GM12891 (cell line): ENCODE measurements at regions not wholly inside any gene's neighbourhood (a gene's known extent, or its start where the extent isn't known, plus 50 kb on each side); places are given as distances from the start of the nearest gene placed in this dataset.

Experiments
- DNase-seq: peaks from one replicate; pipeline ENCODE4 v3.0.0; 2011; ENCODE audit warnings: low spot score; ENCODE audit not compliant: insufficient read length
- FAIRE-seq: peaks from 2 replicates; lab custom pipeline; 2011; peaks lifted over from hg19 to GRCh38; lab: Jason Lieb, UNC
- PAX5 ChIP-seq: IDR thresholded peaks from 2 replicates; pipeline ENCODE4 v1.6.1; 2011; ENCODE audit warnings: low read length, moderate library complexity, mild to moderate bottlenecking; ENCODE audit not compliant: insufficient read depth, severe bottlenecking
- POLR2A ChIP-seq: IDR thresholded peaks from 2 replicates; pipeline ENCODE4 v1.6.1; 2011; ENCODE audit warnings: low read depth, low read length, control low read depth
- POLR2AphosphoS5 ChIP-seq: IDR thresholded peaks from 2 replicates; pipeline ENCODE4 v1.6.1; 2011; ENCODE audit warnings: low read depth, low read length, control low read depth
- POU2F2 ChIP-seq: IDR thresholded peaks from 2 replicates; pipeline ENCODE4 v1.6.1; 2011; ENCODE audit warnings: low read depth, mild to moderate bottlenecking, control low read depth, low read length, moderate library complexity
- SPI1 ChIP-seq: IDR thresholded peaks from 2 replicates; pipeline ENCODE4 v1.6.1; 2011; ENCODE audit warnings: low read depth, low read length, control low read depth
- TAF1 ChIP-seq: IDR thresholded peaks from 2 replicates; pipeline ENCODE4 v1.6.1; 2011; ENCODE audit warnings: low read depth, low read length, control low read depth

- DNase-seq (no peak), FAIRE-seq (no peak)
- TF ChIP-seq POLR2A = no peak
- TF ChIP-seq POLR2AphosphoS5 = no peak
- no peak for TF ChIP-seq TAF1
- TF ChIP-seq SPI1 = no peak
- TF ChIP-seq PAX5 = no peak
- no peak for TF ChIP-seq POU2F2
These were observed 762.3 kb downstream of the GALC start for GRCh38 chr14:87230726-87231125.

DNA sequence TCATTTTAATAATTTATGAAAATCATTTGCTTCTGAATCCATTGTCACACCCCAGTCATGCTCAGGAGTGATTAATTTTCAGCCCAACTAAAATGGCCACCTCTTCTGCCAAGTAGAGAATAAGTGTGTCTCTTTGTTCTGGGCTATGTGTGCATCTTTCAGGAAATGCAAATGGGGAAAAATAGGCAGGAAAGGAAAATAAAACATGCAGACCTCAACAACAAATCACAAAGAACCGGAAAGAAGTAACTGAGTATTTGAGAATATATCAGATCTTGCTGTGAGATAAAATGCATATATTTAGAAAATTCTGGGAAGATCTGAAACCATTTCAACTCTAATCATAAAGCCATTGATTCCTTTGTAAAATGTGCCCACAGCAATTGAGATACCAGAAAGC is 763.9 kb downstream of the GALC start:
- DNase-seq (no peak), FAIRE-seq (no peak)
- TF ChIP-seq TAF1 = no peak
- no peak for TF ChIP-seq SPI1
- no peak for TF ChIP-seq POLR2A

DNA sequence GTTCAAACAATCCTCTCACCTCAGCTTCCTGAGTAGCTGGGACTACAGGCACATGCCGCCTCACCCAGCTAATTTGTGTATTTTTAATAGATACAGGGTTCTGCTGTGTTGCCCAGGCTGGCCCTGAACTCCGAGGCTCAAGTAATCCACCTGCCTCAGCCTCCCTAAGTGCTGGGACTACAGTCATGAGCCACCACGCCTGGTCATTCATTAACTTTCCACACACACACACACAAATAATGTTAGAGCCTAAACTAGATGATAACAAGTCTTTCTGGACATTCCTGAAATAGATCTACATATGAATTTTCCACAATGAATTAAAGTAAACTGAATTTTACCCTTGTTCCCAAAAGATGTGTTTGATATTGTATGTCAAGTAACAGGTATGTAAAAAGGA is 776.0 kb downstream of the GALC start:
- DNase-seq (no peak), FAIRE-seq (no peak)

DNA sequence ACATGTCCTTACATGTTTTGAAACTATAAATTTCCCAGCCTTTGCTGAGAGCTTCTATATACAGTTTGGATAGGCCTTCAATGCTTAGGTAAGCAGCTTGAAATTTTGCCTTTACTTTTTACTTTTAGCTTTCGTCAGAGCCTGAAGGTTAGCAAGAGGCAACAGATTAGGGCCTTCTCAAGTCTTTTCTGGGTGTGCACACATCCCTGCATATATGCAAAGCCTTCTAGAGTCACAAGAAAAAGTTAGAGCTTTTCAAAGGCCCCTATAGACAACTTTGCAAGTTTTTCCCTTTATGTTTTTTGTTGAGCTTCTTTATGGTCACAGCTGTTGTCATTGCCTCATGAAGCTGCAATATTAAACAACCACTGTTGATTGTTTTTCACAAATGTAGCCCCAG is 778.4 kb downstream of the GALC start:
- TF ChIP-seq POLR2A (no peak), SPI1 (no peak), TAF1 (no peak), PAX5 (no peak), POU2F2 (no peak), POLR2AphosphoS5 (no peak)
- FAIRE-seq (no peak), DNase-seq (no peak)

More for the DNA sequence above, 776.0 kb downstream of the GALC start:
- no peak for TF ChIP-seq SPI1
- TF ChIP-seq POLR2A = no peak

GRCh38 chr14:87207756-87208155 is 785.2 kb downstream of the GALC start:
- no peak for TF ChIP-seq TAF1
- TF ChIP-seq POLR2AphosphoS5 = no peak
- TF ChIP-seq SPI1 = no peak
- TF ChIP-seq POLR2A = no peak
- no peak for TF ChIP-seq PAX5
- no peak for TF ChIP-seq POU2F2
- FAIRE-seq (no peak), DNase-seq (no peak)

DNA sequence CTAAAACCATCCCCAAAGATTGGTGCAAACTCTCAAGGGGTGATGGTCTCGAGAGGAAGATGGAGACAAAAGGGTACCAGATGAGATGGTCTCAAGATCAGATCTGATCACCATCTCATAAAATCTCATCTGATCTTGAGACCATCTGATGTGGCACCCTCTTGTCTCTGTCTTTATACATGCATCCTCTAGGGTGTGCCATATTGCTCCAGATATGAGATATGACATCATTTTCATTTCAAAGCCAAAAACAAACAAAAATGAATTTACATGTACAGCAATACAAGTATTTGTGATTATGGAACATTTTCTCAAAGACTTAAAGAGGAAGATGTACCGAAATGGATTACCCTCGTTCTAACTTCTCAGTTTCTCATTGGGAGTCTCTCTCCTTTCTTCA is 787.2 kb downstream of the GALC start:
- no peak for DNase-seq
- no peak for FAIRE-seq
- TF ChIP-seq POU2F2 = no peak
- no peak for TF ChIP-seq SPI1
- no peak for TF ChIP-seq POLR2A
- no peak for TF ChIP-seq PAX5
- TF ChIP-seq POLR2AphosphoS5 = no peak
- TF ChIP-seq TAF1 = no peak

GRCh38 chr14:87203346-87203745 is 789.6 kb downstream of the GALC start:
- no peak for FAIRE-seq
- no peak for TF ChIP-seq TAF1
- TF ChIP-seq PAX5 = no peak
- TF ChIP-seq POU2F2 = no peak
- no peak for TF ChIP-seq SPI1
- TF ChIP-seq POLR2AphosphoS5 = no peak
- no peak for TF ChIP-seq POLR2A
- no peak for DNase-seq

DNA sequence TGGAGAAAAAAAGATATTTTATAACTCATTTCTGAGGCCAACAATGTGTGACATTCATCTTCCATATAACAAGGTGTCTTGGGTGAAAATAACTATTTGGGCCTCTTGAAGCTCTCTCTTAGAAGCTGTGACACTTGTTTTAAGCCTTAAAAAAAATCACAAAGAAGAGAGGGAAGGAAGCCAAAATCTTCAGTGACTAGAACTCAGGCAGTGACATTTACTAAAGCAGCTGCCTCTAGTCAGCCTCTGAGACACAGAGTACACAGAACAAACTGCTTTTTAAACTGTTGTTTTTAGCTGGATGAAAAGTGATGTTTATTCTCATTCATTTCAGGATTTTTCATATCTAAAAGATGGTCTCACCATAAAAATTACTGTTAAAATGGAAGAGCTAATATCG is 793.6 kb downstream of the GALC start:
- FAIRE-seq = no peak
- no peak for TF ChIP-seq POLR2AphosphoS5
- TF ChIP-seq TAF1 = no peak
- TF ChIP-seq PAX5 = no peak
- no peak for TF ChIP-seq SPI1
- TF ChIP-seq POLR2A = no peak
- TF ChIP-seq POU2F2 = no peak
- no peak for DNase-seq

- TF ChIP-seq POLR2A (no peak), TAF1 (no peak), POLR2AphosphoS5 (no peak), SPI1 (no peak), PAX5 (no peak), POU2F2 (no peak)
- no peak for FAIRE-seq
- no peak for DNase-seq
These were observed 796.5 kb downstream of the GALC start for GRCh38 chr14:87196436-87196835.

- DNase-seq (no peak), FAIRE-seq (no peak)
- TF ChIP-seq POLR2AphosphoS5 = no peak
- no peak for TF ChIP-seq POU2F2
- TF ChIP-seq TAF1 = no peak
- no peak for TF ChIP-seq POLR2A
- TF ChIP-seq PAX5 = no peak
- no peak for TF ChIP-seq SPI1
These were observed 805.2 kb downstream of the GALC start for GRCh38 chr14:87187786-87188185.

DNA sequence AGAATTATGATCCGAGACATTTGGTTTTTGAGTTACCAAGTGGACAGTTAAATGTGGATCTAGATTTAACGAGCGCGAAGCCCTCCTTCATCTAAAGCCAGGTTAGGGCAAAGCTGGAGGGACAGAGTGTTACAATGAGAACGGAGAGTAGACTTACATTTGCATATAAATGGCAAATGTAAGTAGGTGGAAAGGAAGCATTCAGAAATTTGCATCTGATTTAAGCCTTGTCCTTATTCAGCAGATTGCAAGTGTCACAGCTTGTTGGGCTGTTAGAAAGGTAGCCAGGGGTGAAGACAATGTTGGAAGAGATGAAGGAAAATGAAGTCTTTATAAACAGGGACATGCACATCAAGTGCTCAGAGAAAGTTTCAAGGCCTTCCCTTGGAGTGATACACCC is 806.2 kb downstream of the GALC start:
- FAIRE-seq (no peak), DNase-seq (no peak)
- TF ChIP-seq POLR2AphosphoS5 (no peak), POU2F2 (no peak), PAX5 (no peak), TAF1 (no peak), POLR2A (no peak)
